ES-I3 (cell line): ENCODE measurements at regions not wholly inside any gene's neighbourhood (a gene's known extent, or its start where the extent isn't known, plus 50 kb on each side); places are given as distances from the start of the nearest gene placed in this dataset.

Source experiments
- H3K36me3 ChIP-seq: 2 replicates; pipeline ENCODE4 v1.6.1; 2013; ENCODE audit warnings: mild to moderate bottlenecking, low read length, control low read depth, moderate library complexity; ENCODE audit not compliant: insufficient read depth
- H3K4me1 ChIP-seq: 2 replicates; pipeline ENCODE4 v1.6.1; 2013; ENCODE audit warnings: mild to moderate bottlenecking, control low read depth, low read length; ENCODE audit not compliant: insufficient read depth
- H3K9ac ChIP-seq: 2 replicates; pipeline ENCODE4 v1.6.1; 2013; ENCODE audit warnings: low read depth, mild to moderate bottlenecking, low read length, moderate library complexity
- H3K9me3 ChIP-seq: 2 replicates; pipeline ENCODE4 v1.6.1; 2013; ENCODE audit warnings: mild to moderate bottlenecking, low read length, moderate library complexity; ENCODE audit not compliant: control insufficient read depth, insufficient read depth

- Histone ChIP-seq H3K4me1 (peaks cover 11% of the 10 kb centered on the region; the same call in 1 of the 2 replicates), H3K36me3 (no peaks in the 10 kb centered on the region), H3K9me3 (no peaks in the 10 kb centered on the region), H3K9ac (peak overlapping the region; percentile 12; the same call in 1 of the 2 replicates)
Observed at GRCh38 chr19:28481674-28482073, 731.3 kb downstream of the UQCRFS1 start.

- H3K9me3 ChIP-seq, result no peaks in the 10 kb centered on the region
- H3K4me1 ChIP-seq, result no peaks in the 10 kb centered on the region; the same call in 1 of the 2 replicates
- H3K36me3 ChIP-seq, result no peaks in the 10 kb centered on the region
- no peak overlapping the region for H3K9ac ChIP-seq
Observed at GRCh38 chr19:28475525-28475924, 737.4 kb downstream of the UQCRFS1 start.

- H3K36me3 ChIP-seq, result no peaks in the 10 kb centered on the region
- H3K4me1 ChIP-seq, result peaks cover 9% of the 10 kb centered on the region; the same call in 1 of the 2 replicates
- no peaks in the 10 kb centered on the region for H3K9me3 ChIP-seq
- H3K9ac ChIP-seq, result no peak overlapping the region
Observed at GRCh38 chr19:28472843-28473242, 740.1 kb downstream of the UQCRFS1 start.

GRCh38 chr19:28471731-28472510 is 741.0 kb downstream of the UQCRFS1 start:
- Histone ChIP-seq H3K9ac (no peak overlapping the region), H3K9me3 (no peaks in the 10 kb centered on the region), H3K36me3 (no peaks in the 10 kb centered on the region), H3K4me1 (peaks cover 10% of the 10 kb centered on the region; the same call in 1 of the 2 replicates)

GRCh38 chr19:28469544-28469943 is 743.4 kb downstream of the UQCRFS1 start:
- no peaks in the 10 kb centered on the region for H3K9me3 ChIP-seq
- peaks cover 16% of the 10 kb centered on the region; the same call in 1 of the 2 replicates for H3K4me1 ChIP-seq
- no peak overlapping the region for H3K9ac ChIP-seq
- no peaks in the 10 kb centered on the region for H3K36me3 ChIP-seq

- peaks cover 16% of the 10 kb centered on the region; the same call in 1 of the 2 replicates for H3K4me1 ChIP-seq
- H3K9ac ChIP-seq, result no peak overlapping the region
- no peaks in the 10 kb centered on the region for H3K9me3 ChIP-seq
- no peaks in the 10 kb centered on the region for H3K36me3 ChIP-seq
Observed at GRCh38 chr19:28468701-28469459, 744.1 kb downstream of the UQCRFS1 start.

- H3K9me3 ChIP-seq, result no peaks in the 10 kb centered on the region
- H3K9ac ChIP-seq, result no peak overlapping the region
- peaks cover 16% of the 10 kb centered on the region; the same call in 1 of the 2 replicates for H3K4me1 ChIP-seq
- H3K36me3 ChIP-seq, result no peaks in the 10 kb centered on the region
Observed at GRCh38 chr19:28466107-28467045, 746.6 kb downstream of the UQCRFS1 start.

- H3K9ac ChIP-seq, result no peak overlapping the region
- H3K4me1 ChIP-seq, result peaks cover 16% of the 10 kb centered on the region; the same call in 1 of the 2 replicates
- H3K36me3 ChIP-seq, result no peaks in the 10 kb centered on the region
- no peaks in the 10 kb centered on the region for H3K9me3 ChIP-seq
Observed at GRCh38 chr19:28465371-28466086, 747.4 kb downstream of the UQCRFS1 start.

- Histone ChIP-seq H3K9ac (no peak overlapping the region), H3K36me3 (no peaks in the 10 kb centered on the region), H3K9me3 (no peaks in the 10 kb centered on the region), H3K4me1 (peaks cover 12% of the 10 kb centered on the region; the same call in 1 of the 2 replicates)
Observed at GRCh38 chr19:28463493-28464053, 749.4 kb downstream of the UQCRFS1 start.

- Histone ChIP-seq H3K4me1 (peaks cover 5% of the 10 kb centered on the region; the same call in 1 of the 2 replicates), H3K9me3 (no peaks in the 10 kb centered on the region), H3K36me3 (no peaks in the 10 kb centered on the region), H3K9ac (no peak overlapping the region)
Observed at GRCh38 chr19:28457620-28458019, 755.3 kb downstream of the UQCRFS1 start.

GRCh38 chr19:28456708-28457320 is 756.1 kb downstream of the UQCRFS1 start:
- Histone ChIP-seq H3K36me3 (no peaks in the 10 kb centered on the region), H3K9ac (no peak overlapping the region), H3K4me1 (peaks cover 5% of the 10 kb centered on the region; the same call in 1 of the 2 replicates), H3K9me3 (no peaks in the 10 kb centered on the region)

- Histone ChIP-seq H3K36me3 (no peaks in the 10 kb centered on the region), H3K9ac (no peak overlapping the region), H3K4me1 (peaks cover 5% of the 10 kb centered on the region; the same call in 1 of the 2 replicates), H3K9me3 (no peaks in the 10 kb centered on the region)
Observed at GRCh38 chr19:28456252-28456651, 756.7 kb downstream of the UQCRFS1 start.

- no peaks in the 10 kb centered on the region for H3K9me3 ChIP-seq
- H3K4me1 ChIP-seq, result peaks cover 5% of the 10 kb centered on the region; the same call in 1 of the 2 replicates
- no peak overlapping the region for H3K9ac ChIP-seq
- no peaks in the 10 kb centered on the region for H3K36me3 ChIP-seq
Observed at GRCh38 chr19:28454083-28454482, 758.9 kb downstream of the UQCRFS1 start.
